HepG2 (cell line): ENCODE measurements at regions not wholly inside any gene's neighbourhood (a gene's known extent, or its start where the extent isn't known, plus 50 kb on each side); places are given as distances from the start of the nearest gene placed in this dataset.

Source experiments
- ATAC-seq: fragments of 200-7000 bp; cut with Tn5 transposase; 3 replicates; pipeline ENCODE4 v1.9.1; 2020; ENCODE audit warnings: mild to moderate bottlenecking, moderate library complexity
- BruUV-seq: library from RNA; stranded (reverse); fragments of 400-500 nt; replicated peaks from 2 replicates; lab custom pipeline; 2021; lab: Mats Ljungman, UMichigan
- CTCF ChIA-PET: fragments of 300-600 bp; formaldehyde crosslinking; extraction: SDS; loops from one replicate; lab custom pipeline; 2021; ENCODE audit warnings: low total read pairs, inconsistent platforms, low intra/inter-chr PET ratio; lab: Yijun Ruan, JAX
- POLR2A ChIA-PET: fragments of 350-600 bp; sonication (Branson Sonifier 250); formaldehyde crosslinking; loops from one replicate; lab custom pipeline; 2020; ENCODE audit warnings: antibody characterized with exemption, inconsistent platforms; lab: Yijun Ruan, JAX
- DNase-seq: peaks from one replicate; pipeline ENCODE4 v3.0.0-alpha.2; 2015; ENCODE audit warnings: low spot score
- FAIRE-seq: peaks from 3 replicates; lab custom pipeline; 2011; peaks lifted over from hg19 to GRCh38; lab: Jason Lieb, UNC
- H2AFZ ChIP-seq: one replicate; pipeline ENCODE4 v1.6.1; 2011; ENCODE audit warnings: low read length, inconsistent platforms
- H3K27ac ChIP-seq: fragments of 300-600 bp; 3 replicates; pipeline ENCODE4 v1.8.0; 2011; ENCODE audit warnings: mixed run types, mild to moderate bottlenecking, mixed read lengths, low read length, inconsistent platforms; ENCODE audit not compliant: insufficient read depth; ENCODE audit errors: extremely low read length
- H3K27me3 ChIP-seq, 2 experiments: fragments of 200-600 bp in 1 of 2; 2 replicates in 1 of 2; 3 replicates in 1 of 2; pipeline versions ENCODE4 v1.6.0 to v1.8.0; 2011; ENCODE audit warnings: low read length in 2 of 2, mild to moderate bottlenecking in 2 of 2, moderate library complexity in 2 of 2, inconsistent platforms in 1 of 2; ENCODE audit not compliant: insufficient read depth in 2 of 2, control insufficient read depth in 1 of 2
- H3K36me3 ChIP-seq, 2 experiments: fragments of 200-600 bp in 1 of 2; replicated peaks in 1 of 2; 2 replicates in 1 of 2; 3 replicates in 1 of 2; pipeline versions ENCODE4 v1.5.1 to v1.8.0; 2011; ENCODE audit warnings: low read length in 2 of 2, inconsistent platforms in 1 of 2; ENCODE audit not compliant: insufficient read depth in 2 of 2, control insufficient read depth in 1 of 2
- H3K4me1 ChIP-seq: 2 replicates; pipeline ENCODE4 v1.5.1; 2012; ENCODE audit warnings: low read length, inconsistent platforms; ENCODE audit not compliant: insufficient read depth
- H3K4me2 ChIP-seq: 2 replicates; pipeline ENCODE4 v1.6.0; 2011; ENCODE audit warnings: low read depth, low read length, inconsistent platforms
- H3K4me3 ChIP-seq, 3 experiments: fragments of 200-600 bp in 1 of 3; sonication (generic), shearing (Covaris generic) in 1 of 3; replicated peaks in 1 of 3; 2 replicates each; pipeline ENCODE4 v1.5.1; 2011 to 2016; ENCODE audit warnings: low read length in 3 of 3, inconsistent platforms in 2 of 3, low read depth in 2 of 3, mild to moderate bottlenecking in 2 of 3, control low read depth in 1 of 3, mixed read lengths in 1 of 3; ENCODE audit not compliant: insufficient read depth in 1 of 3
- H3K79me2 ChIP-seq: one replicate; pipeline ENCODE4 v1.6.1; 2011; ENCODE audit warnings: low read length, inconsistent platforms; ENCODE audit not compliant: insufficient read depth
- H3K9ac ChIP-seq: 2 replicates; pipeline ENCODE4 v1.6.0; 2011; ENCODE audit warnings: mild to moderate bottlenecking, low read depth, low read length, inconsistent platforms; ENCODE audit not compliant: insufficient read depth
- H3K9me3 ChIP-seq: 2 replicates; pipeline ENCODE4 v1.5.1; 2012; ENCODE audit warnings: mild to moderate bottlenecking, low read length
- H4K20me1 ChIP-seq: 2 replicates; pipeline ENCODE4 v1.6.0; 2011; ENCODE audit warnings: inconsistent platforms, mild to moderate bottlenecking, low read length, moderate library complexity; ENCODE audit not compliant: insufficient read depth
- CENPT ChIP-seq: sonication (generic); formaldehyde crosslinking; IDR thresholded peaks from 2 replicates; pipeline ENCODE4 v1.8.0; 2022; ENCODE audit warnings: low read depth, mild to moderate bottlenecking, moderate library complexity, missing genetic modification reagents
- CREM ChIP-seq, 2 experiments: sonication (generic) in 1 of 2; formaldehyde crosslinking in 1 of 2; IDR thresholded peaks; 2 replicates each; pipeline versions ENCODE4 v1.4.0 to v1.6.1; 2016 to 2020; ENCODE audit warnings: antibody characterized with exemption in 1 of 2, mild to moderate bottlenecking in 1 of 2, missing genetic modification reagents in 1 of 2
- IKZF4 ChIP-seq: sonication (generic); formaldehyde crosslinking; IDR thresholded peaks from 2 replicates; pipeline ENCODE4 v1.5.1; 2020; ENCODE audit warnings: borderline replicate concordance, mild to moderate bottlenecking, low read depth, missing genetic modification reagents; ENCODE audit errors: not compliant biosample characterization
- MED13 ChIP-seq: sonication (generic); formaldehyde crosslinking; IDR thresholded peaks from 2 replicates; pipeline ENCODE4 v1.5.0; 2020; ENCODE audit warnings: missing genetic modification reagents
- MTA1 ChIP-seq: sonication (generic); formaldehyde crosslinking; IDR thresholded peaks from 2 replicates; pipeline ENCODE4 v1.4.0; 2020; ENCODE audit warnings: missing genetic modification reagents, mild to moderate bottlenecking, borderline replicate concordance
- SPEN ChIP-seq: sonication (generic); formaldehyde crosslinking; IDR thresholded peaks from 2 replicates; pipeline ENCODE4 v1.5.1; 2020; ENCODE audit warnings: low read depth, mild to moderate bottlenecking, missing genetic modification reagents
- ZFP41 ChIP-seq: sonication (generic); formaldehyde crosslinking; IDR thresholded peaks from 2 replicates; pipeline ENCODE4 v1.4.0; 2020; ENCODE audit warnings: mild to moderate bottlenecking, missing genetic modification reagents, borderline replicate concordance
- ZNF124 ChIP-seq: sonication (generic); formaldehyde crosslinking; IDR thresholded peaks from 2 replicates; pipeline ENCODE4 v1.4.0; 2020; ENCODE audit warnings: missing genetic modification reagents
- ZNF317 ChIP-seq: sonication (generic); formaldehyde crosslinking; IDR thresholded peaks from 2 replicates; pipeline ENCODE4 v1.5.0; 2020; ENCODE audit warnings: mild to moderate bottlenecking, missing genetic modification reagents
- ZNF331 ChIP-seq: sonication (generic); formaldehyde crosslinking; IDR thresholded peaks from 2 replicates; pipeline ENCODE4 v1.4.0; 2020; ENCODE audit warnings: missing genetic modification reagents
- WGBS: methylation state at CpG from one replicate; pipeline ENCODE4 v1.1.6; 2017; ENCODE audit warnings: low lambda C conversion rate; 5-methylcytosine and 5-hydroxymethylcytosine counted together
- in situ Hi-C: cut with HindIII; loops from 2 replicates; pipeline ENCODE4 v1.10.0; 2017; ENCODE audit warnings: low pct_unique_long_range_greater_than_20kb; ENCODE audit not compliant: extremely low pct_ligation_motif_present
- intact Hi-C: fragments of 100-400 bp; cut with micrococcal nuclease; formaldehyde crosslinking; loops from one replicate; pipeline ENCODE4 v1.10.0; 2022; ENCODE audit not compliant: unreplicated experiment
- TF ChIP-seq, protein P1 (sequence below): sonication (generic); formaldehyde crosslinking; IDR thresholded peaks from 2 replicates; pipeline ENCODE4 v1.5.1; 2020; ENCODE audit warnings: missing genetic modification reagents, mild to moderate bottlenecking, borderline replicate concordance
- TF ChIP-seq, protein P2 (sequence below): sonication (generic); formaldehyde crosslinking; IDR thresholded peaks from 2 replicates; pipeline ENCODE4 v1.4.0; 2020; ENCODE audit warnings: missing genetic modification reagents; ENCODE audit errors: not compliant biosample characterization

DNA sequence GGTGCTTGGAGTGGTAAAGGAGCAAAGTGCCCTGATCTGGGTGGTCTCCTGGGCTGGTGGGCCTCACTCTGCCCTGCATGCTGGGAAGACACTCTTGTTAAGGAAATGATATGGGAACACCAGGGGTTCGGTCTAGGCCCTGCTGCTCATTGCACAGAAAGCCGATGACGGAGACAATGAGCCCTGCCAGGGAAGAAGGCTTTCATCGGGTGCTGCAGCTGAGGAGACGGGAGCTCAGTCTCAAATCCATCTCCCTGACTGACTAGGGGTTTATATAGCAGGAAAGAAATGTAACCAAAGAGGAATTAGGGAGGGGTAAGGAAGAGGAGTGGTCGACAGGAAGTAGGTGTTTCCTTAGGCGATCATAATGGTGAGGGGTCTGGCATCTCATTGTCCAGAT is 253.4 kb downstream of the TEX29 start:
- DNase-seq = no peak
- TF ChIP-seq ZNF124 (CRISPR knock-in tag) = peak; percentile 99
- no peak for TF ChIP-seq ZFP41
- in situ Hi-C loops (no loop called here), intact Hi-C loops (no loop called here)
- Histone ChIP-seq H3K27me3 (peaks cover 0 to 9% of the 10 kb centered on the region in 2 experiments; a peak in 1 of 5 replicates), H3K9ac (no peak overlapping the region), H3K27ac (no peak overlapping the region), H3K9me3 (peaks cover 38% of the 10 kb centered on the region), H3K4me2 (no peak overlapping the region), H4K20me1 (no peaks in the 10 kb centered on the region), H3K79me2 (no peaks in the 10 kb centered on the region), H2AFZ (no peak overlapping the region), H3K4me3 (no peak overlapping the region), H3K36me3 (no peaks in the 10 kb centered on the region), H3K4me1 (no peaks in the 10 kb centered on the region)
- WGBS = 24% methylated on average over 7 of the region's 7 CpGs
- FAIRE-seq = no peak
- ChIA-PET CTCF (no interaction called here), POLR2A (no interaction called here)
- ATAC-seq = no peak
- BruUV-seq = no TSS peak

DNA sequence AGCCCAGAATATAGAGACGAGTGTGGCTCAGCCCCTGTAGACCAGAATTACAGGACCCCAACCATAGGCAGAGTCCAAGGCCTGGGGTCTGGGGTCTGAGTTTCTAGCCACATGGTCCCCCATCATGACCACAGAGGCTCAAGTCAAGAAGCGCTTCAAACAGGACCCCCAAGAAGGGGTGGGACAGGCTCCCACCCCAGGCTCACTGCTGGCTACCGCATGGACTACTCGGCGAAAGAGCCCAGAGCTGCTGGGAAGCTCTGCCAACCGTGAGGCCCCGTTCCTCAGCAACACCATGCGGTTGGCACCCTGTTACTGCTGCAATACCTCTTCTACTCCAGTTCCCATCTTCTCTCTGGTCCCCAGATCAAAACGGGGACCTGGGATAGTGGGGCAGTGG is 254.8 kb downstream of the TEX29 start:
- ATAC-seq = no peak
- CTCF ChIA-PET = no interaction called here
- H3K4me3 ChIP-seq = no peak overlapping the region

More for the DNA sequence above, 254.8 kb downstream of the TEX29 start:
- Histone ChIP-seq H3K4me2 (no peak overlapping the region), H4K20me1 (no peaks in the 10 kb centered on the region), H3K9me3 (peaks cover 32% of the 10 kb centered on the region), H3K27me3 (peaks cover 0 to 9% of the 10 kb centered on the region in 2 experiments; a peak in 1 of 5 replicates), H3K9ac (no peak overlapping the region), H3K79me2 (no peaks in the 10 kb centered on the region), H3K27ac (no peak overlapping the region), H3K4me1 (no peaks in the 10 kb centered on the region), H3K36me3 (no peaks in the 10 kb centered on the region), H2AFZ (no peak overlapping the region)
- BruUV-seq = no TSS peak
- 50% methylated on average over 1 of the region's 9 CpGs for WGBS
- in situ Hi-C loops (no loop called here), intact Hi-C loops (no loop called here)
- no peak for FAIRE-seq
- TF ChIP-seq CREM (IDR thresholded peaks at IDR 0.05) (no peak), CREM (CRISPR knock-in tag; IDR thresholded peaks at IDR 0.05) (no peak), MTA1 (CRISPR knock-in tag) (no peak), CENPT (CRISPR knock-in tag) (no peak), MED13 (no peak), ZNF317 (CRISPR knock-in tag) (no peak), SPEN (no peak), ZNF331 (CRISPR knock-in tag) (no peak), IKZF4 (CRISPR knock-in tag) (no peak)
- TF ChIP-seq, protein P1, sequence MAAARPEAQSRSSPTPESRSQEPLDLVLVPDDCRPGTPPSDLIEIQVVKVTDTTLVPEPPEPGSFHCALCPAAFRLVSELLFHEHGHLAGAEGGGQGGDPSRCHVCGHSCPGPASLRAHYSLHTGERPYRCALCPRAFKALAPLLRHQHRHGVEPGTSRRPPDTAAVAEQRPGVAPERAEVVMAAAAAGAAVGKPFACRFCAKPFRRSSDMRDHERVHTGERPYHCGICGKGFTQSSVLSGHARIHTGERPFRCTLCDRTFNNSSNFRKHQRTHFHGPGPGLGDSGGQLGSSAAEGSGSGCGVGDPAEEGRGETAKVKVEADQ = no peak
- TF ChIP-seq, protein P2, sequence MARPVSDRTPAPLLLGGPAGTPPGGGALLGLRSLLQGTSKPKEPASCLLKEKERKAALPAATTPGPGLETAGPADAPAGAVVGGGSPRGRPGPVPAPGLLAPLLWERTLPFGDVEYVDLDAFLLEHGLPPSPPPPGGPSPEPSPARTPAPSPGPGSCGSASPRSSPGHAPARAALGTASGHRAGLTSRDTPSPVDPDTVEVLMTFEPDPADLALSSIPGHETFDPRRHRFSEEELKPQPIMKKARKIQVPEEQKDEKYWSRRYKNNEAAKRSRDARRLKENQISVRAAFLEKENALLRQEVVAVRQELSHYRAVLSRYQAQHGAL (CRISPR knock-in tag) = no peak
- DNase-seq = no peak
- POLR2A ChIA-PET = no interaction called here
